HG03196 (cell line): ENCODE measurements at regions not wholly inside any gene's neighbourhood (a gene's known extent, or its start where the extent isn't known, plus 50 kb on each side); places are given as distances from the start of the nearest gene placed in this dataset.
"Not testable (repeated sequence)": the region's sequence is repeated elsewhere in the genome, so short reads cannot be mapped to it uniquely, and the experiment has no call there.

Experiments used
- ATAC-seq: cut with Tn5 transposase; IDR thresholded peaks from one replicate; pipeline ENCODE4 v1.9.1; 2021; ENCODE audit not compliant: unreplicated experiment

DNA sequence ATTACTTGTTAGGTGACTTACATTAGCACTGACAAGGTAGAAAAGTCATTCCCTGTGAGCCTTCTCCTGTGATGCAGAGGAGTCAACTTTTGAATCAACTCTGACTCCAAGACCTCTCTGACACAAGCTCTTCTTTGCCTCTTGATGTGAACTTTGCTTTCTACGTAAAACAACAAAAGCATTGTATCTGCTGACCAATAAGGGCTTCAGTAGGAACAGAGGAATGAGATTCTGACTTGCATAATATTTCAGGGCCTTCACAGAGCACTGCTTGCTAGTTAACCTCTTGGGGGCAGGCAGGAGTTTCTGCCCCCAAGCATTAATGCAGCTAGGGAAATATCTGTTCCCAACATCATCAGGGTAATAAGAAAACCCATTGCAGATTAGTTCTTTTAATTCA lies 791.5 kb downstream of the BCL11A start:
- no peak for ATAC-seq

DNA sequence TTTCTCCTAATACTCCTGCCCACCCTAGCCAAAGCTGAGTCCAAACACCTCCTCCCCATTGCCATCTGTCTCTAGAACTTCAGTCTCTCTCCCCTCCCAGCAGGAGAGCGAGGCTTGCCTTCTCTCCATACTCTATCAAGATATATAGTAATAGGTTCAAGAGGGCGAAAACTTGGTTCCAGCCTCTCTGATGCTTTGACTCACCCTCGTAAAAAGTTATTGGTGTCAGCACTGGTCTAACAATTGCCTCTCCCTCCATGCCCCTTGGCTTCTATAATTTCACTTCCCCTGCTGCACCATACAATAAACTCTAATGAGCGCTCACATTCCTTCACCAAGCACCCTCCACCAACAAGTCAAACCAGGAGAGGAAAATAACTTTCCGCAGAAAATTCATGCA lies 797.3 kb downstream of the BCL11A start:
- ATAC-seq, result no peak

DNA sequence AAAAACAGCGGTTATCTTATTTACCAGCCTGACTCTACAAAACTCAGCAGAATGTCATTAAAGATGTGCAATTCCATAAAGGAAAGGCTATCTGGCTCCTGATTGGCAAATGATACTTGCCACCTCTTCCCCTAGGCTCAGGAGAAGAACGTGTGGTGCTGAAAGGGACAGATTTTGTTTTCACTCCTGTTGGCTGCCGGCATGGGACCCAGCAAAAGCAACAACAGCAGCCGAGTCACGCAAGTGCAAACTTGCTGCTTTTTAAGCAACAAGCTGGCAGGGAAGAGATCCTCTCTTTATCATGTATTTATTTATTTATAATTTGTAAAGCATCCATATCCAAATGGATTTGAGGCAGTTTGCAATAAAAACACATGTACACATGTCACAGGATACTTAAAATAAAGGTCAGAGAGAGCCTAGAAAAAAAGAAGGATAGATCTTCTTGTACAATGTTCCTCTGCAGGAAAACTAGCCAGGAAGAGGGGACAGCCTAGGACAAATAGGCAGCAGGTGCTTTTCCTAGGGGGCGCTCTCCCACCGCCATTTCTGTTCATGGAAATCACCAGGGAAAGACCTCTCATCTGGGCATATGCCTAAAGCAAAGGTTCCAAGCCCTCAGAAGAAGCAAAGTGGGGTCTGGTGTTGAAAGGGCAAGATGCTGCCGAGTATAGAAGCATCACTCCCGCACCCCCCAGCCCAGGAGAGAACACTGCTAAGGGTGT lies 799.3 kb downstream of the BCL11A start:
- ATAC-seq, result no peak

DNA sequence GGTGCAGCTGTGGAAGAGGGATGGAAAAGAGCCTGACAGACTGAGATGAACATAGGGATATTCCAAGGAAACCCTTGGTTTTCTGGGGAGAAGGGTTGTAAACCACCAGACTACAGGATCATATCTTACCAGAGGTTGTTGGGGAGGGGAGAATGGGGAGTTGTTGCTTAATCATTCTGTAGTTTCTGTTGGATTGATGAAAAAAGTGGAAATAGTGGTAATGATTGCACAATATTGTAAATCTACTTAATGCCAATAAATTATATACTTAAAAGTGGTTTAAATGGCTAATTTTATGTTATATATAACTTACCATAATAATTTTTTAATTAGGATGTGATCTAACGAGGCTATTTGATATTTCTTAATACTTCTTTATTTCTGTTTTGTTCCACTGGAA lies 800.9 kb downstream of the BCL11A start:
- no peak for ATAC-seq

DNA sequence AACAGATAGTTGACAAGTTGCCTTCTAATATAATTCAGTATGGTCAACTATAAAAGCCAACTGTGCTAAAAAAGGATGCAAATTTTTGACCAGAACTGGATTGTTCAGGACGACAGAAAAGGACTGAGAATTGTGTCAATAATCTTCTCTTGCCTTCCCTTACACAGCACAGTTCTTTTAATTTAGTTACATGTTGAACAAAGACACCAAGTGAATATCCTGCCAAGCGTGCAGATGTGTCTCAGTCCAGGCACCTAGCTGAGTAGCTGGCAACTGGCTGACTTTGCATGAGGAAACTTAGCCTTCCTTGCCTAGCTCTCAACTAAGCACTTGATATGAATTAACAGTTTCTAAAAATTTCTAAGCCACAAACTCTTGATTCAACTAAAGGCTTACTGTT lies 801.4 kb downstream of the BCL11A start:
- no peak for ATAC-seq

DNA sequence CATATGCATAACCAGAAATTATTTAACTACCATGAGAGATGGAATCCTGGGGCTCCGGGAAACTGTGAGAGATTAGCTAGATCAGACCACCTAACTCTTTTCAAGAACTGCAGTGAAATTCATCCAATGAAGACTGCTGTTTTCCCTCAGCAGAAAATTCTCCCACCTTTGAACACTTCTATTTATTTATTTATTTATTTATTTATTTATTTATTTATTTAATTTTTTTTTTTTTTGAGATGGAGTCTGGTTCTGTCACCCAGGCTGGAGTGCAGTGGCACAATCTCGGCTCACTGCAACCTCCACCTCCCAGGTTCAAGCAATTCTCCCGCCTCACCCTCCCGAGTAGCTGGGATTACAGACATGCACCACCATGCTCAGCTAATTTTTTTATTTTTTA lies 802.2 kb downstream of the BCL11A start:
- not testable (repeated sequence) for ATAC-seq

DNA sequence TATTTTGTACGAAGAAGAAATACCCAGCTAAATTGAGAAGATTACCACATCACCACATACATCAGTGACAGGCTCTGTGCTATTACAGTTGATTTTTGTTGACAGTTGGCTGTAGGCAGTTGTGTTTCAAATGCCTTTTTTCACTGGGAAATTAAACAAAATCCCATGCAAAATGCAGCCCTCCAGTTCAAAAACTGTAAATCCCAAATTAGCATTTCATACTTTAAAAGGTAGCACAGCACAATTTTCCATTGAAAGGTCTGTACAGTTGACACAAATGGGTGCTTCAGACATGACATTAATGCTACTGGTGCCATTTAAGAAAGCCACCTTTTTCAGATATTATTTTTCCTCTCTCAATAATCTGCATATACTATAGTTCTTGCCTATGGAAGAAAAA lies 807.2 kb downstream of the BCL11A start:
- ATAC-seq, result no peak

DNA sequence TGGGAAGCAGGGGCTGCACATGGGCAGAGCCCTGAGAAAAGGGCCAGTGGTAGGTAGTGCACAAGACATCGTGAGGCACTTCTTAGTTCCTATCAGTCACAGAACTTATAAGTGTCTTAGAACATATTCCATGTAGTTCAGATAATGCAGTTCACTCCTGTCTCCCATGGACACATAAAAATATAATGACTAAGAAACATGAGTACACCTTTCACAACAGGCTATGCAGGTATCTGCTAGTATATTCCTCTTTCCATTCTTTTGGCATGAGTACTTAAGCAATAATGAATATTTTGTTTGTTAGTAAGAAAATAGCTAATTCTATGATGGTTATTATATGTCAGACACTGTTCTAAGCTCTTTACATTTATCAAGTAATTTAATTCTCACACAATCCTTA lies 808.4 kb downstream of the BCL11A start:
- no peak for ATAC-seq

DNA sequence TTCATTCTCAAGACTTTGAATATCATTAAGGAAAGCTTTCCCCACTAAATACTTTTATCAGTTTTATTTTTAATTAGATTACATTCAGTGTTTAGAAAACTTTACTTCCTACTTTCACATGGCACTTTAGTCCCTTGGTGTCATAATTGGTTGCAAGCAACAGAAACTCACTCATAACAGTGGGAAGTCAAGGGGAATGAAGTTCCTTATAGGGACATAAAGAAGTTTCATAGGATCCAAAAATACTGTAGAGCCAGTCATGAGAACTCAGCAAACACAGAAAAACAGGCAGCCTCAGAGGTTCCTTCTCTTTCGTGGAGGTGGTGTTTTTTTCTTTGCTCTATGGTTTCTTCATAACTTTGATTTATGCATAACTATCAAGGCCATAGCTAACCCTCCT lies 809.0 kb downstream of the BCL11A start:
- ATAC-seq, result no peak

DNA sequence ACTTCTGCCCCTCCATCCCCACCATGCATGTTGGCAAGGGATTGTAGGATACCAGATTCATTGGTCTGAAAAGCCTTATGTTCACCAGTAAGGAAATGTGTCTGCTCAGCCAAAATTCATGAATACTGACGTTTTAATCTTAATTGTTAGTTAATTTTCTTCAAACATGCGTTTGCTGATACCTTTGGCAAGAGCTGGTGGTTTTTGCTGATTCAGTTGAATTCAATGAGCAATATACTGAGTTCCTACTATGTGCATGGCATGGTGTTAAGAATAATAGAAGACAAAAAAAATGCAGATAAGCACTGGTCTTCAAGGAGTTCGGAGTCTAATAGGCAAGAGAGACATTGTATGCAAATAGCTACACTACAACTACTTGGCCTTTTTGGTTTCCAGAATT lies 811.6 kb downstream of the BCL11A start:
- no peak for ATAC-seq

DNA sequence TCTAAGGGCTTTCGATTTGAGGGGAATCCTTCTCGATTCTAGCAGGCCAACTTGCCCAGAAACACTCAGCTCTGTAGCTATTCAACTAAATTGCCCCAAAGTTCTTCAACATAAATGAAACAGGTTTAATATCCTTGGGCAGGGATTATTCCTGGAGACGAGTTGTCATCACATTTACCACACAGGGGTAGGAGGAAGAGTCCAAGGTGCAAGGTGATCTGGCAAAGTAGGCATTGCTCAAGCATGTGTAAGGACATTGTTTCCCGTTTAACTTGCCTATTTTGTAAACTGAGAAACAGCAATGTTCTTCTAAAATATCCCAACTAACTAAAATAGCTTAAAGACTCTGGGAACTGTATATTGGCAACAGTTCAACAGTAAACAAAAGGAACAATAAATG lies 814.3 kb downstream of the BCL11A start:
- ATAC-seq, result no peak

DNA sequence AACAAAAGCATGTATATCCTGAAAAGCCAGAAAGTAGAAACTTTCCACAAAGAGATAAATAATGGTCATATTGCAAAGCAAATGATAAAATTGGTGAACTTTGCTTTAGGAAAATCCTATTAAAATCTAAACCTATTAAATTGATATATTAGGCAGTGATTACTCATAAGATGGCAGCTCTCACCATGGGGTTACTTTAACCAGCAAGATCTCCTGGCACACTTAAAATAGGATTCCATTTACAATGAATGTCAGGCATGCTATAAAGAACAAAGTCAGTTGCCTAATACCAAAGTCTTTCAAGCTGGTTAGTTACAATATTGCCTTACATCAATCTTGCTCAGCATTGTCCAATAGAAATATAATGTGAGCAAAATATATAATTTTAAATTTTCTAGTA lies 816.2 kb downstream of the BCL11A start:
- ATAC-seq, result no peak

DNA sequence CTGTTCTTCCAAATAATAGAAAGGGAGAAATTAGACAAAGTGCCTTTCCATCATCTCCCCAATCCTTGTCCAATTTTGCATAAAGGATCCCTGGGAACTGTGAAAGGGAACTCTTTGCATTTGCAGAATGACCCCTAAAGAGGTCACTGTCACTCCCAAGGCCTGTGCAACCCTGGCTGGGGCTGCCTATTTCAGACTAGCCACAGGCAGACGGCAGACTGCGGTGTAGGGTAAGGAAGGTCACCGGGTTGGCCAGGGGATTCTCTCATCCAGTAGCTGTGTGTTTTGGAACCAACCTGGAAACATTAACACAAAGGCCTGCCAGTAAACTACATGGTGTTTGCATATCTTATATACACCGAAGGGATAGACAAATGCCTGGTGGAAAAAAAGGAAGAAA lies 818.7 kb downstream of the BCL11A start:
- no peak for ATAC-seq

DNA sequence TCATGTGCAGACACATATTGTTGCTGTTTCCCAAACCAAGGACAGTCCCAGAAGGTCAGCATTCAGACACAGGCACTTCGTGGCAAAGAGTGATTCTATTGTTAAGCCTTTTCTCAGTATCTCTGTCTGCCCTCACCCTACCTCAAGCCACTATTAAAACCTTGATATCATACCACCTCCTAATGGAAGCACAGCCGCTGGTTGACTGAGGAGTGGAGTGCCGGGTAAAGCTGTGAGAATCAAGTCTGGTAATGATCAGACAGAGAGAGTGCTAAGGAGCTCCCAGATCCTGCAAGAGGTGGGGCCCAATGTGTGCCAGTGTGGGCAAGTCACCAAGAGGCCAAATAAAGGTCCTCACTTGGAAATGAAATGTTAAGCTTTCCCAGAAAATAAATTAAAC lies 819.5 kb downstream of the BCL11A start:
- ATAC-seq, result no peak

DNA sequence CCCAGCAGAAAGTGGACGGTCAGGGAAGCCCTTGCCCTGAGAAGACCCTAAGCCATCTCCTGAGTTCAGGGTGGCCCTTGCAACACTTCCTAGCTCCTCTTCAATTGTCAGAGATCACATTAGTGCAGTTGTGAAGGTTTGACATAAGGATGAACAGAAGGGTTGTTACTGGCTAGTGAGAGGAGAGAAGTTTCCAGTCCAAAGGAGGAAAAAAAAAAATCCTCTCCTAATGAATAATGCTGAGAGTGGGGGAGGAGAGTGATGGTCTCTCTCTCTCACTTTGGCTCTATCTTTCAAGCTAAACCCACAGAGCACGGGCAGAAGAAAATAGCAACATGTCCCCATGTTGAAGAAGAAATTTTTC lies 819.9 kb downstream of the BCL11A start:
- no peak for ATAC-seq

DNA sequence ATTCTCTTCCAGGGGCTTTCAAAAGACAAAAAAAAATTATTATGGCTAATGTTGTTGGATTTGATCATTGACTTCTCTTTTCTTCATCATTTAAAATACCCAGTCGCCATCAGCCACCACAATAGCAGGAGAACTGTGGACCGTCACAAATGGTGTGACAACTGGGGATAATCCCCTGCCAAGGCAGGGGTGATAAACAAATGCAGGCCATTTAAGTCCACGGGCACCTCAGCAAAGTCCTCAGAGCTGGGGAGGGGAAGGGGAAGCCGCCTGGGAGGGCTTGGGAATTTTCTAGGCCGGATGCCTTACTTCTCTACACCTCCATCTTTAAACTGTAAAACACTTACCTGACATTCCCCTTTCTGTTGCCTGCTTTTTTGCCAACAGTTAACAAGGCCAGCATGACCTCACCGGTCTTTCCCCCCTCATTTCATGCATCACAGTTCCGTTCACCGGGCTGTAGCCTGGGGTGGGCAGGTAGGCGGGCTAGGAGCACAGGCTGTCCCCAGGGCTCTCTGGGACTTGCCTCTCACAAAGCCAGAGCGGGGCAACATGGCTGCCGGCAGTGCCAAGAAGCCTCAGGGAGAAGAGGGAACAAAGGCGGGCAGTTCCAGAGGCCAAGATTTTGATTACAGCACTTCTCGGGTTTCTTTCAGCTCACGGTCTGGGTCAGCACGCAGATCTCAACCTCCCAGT lies 820.4 kb downstream of the BCL11A start:
- no peak for ATAC-seq

DNA sequence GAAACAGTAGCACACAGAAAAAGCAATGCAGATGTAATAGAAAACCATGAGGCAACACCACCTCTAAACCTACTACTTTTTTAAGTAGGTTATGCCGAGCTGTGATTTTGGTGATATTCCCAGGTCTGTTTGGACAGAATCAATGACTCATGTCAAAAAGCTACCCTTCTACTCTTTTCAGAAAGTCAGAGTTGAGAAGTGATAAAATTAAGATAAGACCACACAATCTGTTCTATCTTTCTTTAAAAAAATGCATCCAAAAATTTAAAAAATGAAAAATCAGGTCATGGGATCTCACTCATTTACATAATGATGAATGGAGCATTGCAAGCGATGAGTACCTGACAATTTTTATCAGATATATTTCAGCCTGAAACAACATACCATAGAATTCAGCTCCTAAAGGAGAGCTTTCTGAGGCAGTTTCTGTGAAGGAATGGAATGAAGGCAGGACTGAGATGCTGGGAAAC lies 826.3 kb downstream of the BCL11A start:
- ATAC-seq, result no peak

DNA sequence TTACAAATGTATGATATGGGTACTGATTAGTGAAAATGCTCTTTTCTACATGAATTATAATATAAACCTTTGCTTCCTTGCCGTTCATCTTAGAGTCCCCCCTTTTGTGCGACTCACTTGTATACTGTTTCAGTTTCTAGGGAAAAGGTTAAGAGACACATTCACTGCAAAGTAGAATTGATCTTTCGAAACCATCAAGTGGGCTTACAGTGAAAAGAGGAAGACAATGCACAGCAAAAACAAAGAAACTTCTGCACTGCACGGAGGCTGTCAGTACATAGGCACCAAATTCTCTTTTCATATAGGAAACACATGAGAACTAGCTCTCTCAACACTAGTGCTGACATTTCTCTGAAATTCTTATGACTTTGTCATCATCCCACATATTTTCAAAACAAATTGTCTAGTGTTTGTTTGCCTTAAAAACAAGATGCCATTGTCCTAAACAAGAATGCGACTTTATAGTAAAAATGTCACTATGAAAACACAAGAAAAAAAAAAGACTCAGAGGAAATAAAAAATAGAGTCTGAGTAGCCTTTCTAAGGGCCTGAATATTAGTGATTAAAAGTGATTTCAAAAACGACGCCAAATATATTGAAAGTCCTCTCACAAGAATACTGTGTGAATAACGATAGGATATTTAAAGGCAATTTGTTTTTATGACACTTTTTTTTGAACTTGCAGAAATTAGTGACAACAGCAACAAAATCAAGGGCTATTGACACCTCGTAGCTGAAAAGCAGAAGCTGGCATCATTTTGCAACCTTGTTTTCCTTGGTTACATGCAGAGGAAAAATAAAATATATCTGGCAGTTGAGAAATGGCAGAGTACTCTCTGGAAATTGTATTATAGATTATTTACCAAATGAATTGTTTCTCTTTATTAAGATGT lies 827.0 kb downstream of the BCL11A start:
- ATAC-seq, result no peak

DNA sequence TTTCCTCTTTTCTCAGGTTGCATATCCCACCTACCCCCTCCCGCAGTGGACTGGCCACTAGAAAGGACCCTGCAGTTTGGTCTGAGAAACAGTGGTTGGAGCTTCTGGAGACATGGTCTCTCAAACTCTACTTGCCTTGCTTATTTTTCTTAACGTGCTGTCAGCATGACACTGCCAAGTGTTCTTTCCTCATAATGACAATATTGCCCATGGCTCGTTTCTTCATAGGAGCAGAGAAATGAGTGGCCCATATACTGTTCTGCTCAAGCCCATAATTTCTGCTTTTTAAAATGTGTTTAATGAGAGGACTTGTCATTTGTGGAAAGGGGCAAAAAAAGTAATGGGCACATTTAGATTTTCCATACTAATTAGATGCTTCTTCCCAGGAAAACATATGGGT lies 828.7 kb downstream of the BCL11A start:
- ATAC-seq, result no peak

DNA sequence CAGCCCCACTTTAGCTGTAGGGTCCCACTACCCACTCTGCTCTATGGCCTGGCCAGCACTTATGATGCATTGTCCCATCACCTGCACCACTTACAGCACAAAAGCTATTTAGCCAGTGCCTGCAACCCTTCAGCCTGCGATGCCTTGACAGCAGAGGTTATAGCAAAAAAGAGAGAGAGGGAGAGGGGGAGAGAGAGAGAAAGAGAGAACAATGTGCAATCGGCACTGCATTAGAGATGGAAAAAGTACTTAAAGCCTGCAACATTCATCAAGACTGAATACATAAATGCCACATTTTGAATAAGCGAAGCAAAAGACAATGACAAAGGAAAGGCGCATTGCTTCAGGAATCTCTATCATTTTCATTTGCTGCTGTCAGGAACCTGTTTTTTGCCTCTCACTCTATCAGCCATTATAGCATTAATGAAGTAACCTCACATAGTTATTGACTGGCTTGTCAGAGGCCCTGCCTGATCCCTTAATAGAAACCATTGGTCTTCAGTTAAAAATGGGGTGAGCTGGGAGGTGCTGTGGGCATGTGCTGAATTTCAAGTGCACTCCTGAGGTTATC lies 833.1 kb downstream of the BCL11A start:
- ATAC-seq, result no peak

DNA sequence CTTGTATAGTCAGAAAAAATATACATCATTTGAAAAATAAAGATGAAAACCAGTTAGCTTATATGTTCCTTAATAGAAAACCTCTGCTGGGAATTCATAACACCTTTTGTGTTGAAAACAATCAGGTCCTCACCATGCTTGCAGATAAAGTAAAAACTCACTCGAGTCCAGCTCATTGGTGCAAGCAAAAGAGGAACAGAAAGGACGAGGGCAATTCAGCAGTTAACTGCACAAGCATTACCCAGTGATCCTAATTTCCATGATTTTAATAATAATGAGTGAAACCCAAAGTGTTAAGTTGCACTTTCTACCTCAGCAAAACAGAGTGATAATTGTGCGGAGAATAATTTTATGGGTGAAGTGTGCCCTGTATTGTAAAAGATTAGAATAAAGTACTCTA lies 839.9 kb downstream of the BCL11A start:
- no peak for ATAC-seq

DNA sequence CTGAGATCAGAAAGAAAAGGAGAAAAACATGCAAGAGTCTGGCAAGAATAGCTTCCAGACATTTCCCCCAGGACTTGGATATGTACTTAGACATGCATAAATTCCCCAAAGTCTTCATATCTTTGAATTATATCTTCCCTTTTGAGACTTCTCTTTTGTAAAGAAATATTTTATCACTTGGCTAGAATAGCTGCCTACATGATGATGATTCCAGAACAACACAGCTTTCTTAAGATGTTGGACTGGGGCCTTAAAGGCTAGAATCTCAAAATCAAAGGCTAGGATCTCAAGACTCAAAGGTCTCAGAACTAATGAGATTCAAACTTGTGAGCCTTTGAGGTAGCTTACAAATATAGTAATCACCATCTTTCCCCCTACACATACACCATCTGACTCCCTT lies 842.3 kb downstream of the BCL11A start:
- ATAC-seq, result no peak
